ENCODE measurements at regions not wholly inside any gene's neighbourhood (a gene's known extent, or its start where the extent isn't known, plus 50 kb on each side); places are given as distances from the start of the nearest gene placed in this dataset.
A peak's percentile ranks its signal among the peaks of the same experiment; 100 is the strongest.

- TF ChIP-seq, protein P1, sequence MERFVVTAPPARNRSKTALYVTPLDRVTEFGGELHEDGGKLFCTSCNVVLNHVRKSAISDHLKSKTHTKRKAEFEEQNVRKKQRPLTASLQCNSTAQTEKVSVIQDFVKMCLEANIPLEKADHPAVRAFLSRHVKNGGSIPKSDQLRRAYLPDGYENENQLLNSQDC (CRISPR knock-in tag; IDR thresholded peaks at IDR 0.05): no peak
- TF ChIP-seq BACH1 (tag; IDR thresholded peaks at IDR 0.05) (no peak), CBX1 (IDR thresholded peaks at IDR 0.05; ENCODE audit: low read depth) (no peak), ZNF764 (CRISPR knock-in tag; IDR thresholded peaks at IDR 0.05; ENCODE audit: low read depth) (no peak), RBFOX2 (IDR thresholded peaks at IDR 0.05; ENCODE audit: low read depth, low read length) (no peak)
- TF ChIP-seq, protein P2, sequence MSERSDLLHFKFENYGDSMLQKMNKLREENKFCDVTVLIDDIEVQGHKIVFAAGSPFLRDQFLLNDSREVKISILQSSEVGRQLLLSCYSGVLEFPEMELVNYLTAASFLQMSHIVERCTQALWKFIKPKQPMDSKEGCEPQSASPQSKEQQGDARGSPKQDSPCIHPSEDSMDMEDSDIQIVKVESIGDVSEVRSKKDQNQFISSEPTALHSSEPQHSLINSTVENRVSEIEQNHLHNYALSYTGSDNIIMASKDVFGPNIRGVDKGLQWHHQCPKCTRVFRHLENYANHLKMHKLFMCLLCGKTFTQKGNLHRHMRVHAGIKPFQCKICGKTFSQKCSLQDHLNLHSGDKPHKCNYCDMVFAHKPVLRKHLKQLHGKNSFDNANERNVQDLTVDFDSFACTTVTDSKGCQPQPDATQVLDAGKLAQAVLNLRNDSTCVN (CRISPR knock-in tag; IDR thresholded peaks at IDR 0.05): no peak
These were observed 68.2 kb upstream of the WWC2 start (continued) for GRCh38 chr4:183030823-183031222.

DNA sequence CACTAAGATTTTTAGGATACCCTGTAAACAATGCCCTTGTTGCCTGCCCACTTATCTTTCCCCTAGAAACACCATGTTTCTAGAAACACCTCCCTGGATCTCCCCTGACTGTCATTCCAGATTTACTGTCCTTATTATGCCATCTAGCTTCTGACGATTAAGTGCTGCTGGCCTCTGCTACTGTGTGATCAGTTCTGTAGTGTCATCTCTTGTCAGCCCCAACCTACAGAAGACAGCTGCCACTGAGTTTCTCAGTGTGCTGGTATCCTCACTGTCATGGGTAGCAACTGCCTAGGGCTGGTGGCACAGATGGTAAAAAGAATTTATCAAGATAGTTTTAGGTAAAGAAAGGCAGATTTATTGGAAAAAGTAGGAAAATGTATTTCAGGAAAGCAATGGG lies 68.7 kb upstream of the WWC2 start:
- ChIA-PET CTCF (ENCODE audit: low intra/inter-chr PET ratio) (no interaction called here), POLR2A (interaction anchor here (0.5 to 0.6 kb wide), 2 partner anchors 30 to 72 kb away, joined by 3 read pairs; no protein-coding TSS in a partner anchor)
- DNase-seq (ENCODE audit: extremely low read depth in 1 of 4, low spot score in 3 of 4) (no peak), ATAC-seq (peak; percentile 32; the same call in 2 of the 3 replicates), FAIRE-seq (no peak)
- intact Hi-C loops (cut with micrococcal nuclease): no loop called here
- Histone ChIP-seq H3K4me2 (ENCODE audit: insufficient read depth, low read length) (peak overlapping the region; percentile 19; the same call in 1 of the 2 replicates), H3K9me3 (replicated peaks; ENCODE audit: control insufficient read depth, insufficient read depth, low read depth, low read length) (no peaks in the 10 kb centered on the region), H3K4me1 (replicated peaks in 1 of 2; ENCODE audit: control insufficient read depth in 2 of 2, insufficient read depth in 2 of 2, low read length in 2 of 2) (peaks cover 11 to 34% of the 10 kb centered on the region in 2 experiments; a peak in 3 of 5 replicates), H3K79me2 (ENCODE audit: control insufficient read depth, insufficient read depth, low read length) (no peaks in the 10 kb centered on the region), H4K20me1 (replicated peaks; ENCODE audit: control insufficient read depth, insufficient read depth, low read length) (no peaks in the 10 kb centered on the region), H3K27me3 (ENCODE audit: control insufficient read depth in 2 of 2, insufficient read depth in 2 of 2, low read length in 2 of 2) (no peaks in the 10 kb centered on the region), H3K9ac (ENCODE audit: insufficient read depth in 1 of 2, low read depth in 2 of 2, low read length in 2 of 2) (no peak overlapping the region), H3K4me3 (no peak overlapping the region), H3K27ac (ENCODE audit: extremely low read depth, low read depth, low read length) (no peak overlapping the region), H2AFZ (ENCODE audit: low read depth, low read length) (peak overlapping the region; percentile 5; the same call in 1 of the 2 replicates), H3K36me3 (ENCODE audit: control insufficient read depth, insufficient read depth, low read length) (no peaks in the 10 kb centered on the region), H3K9me1 (ENCODE audit: control insufficient read depth, insufficient read depth, low read length) (no peaks in the 10 kb centered on the region)
- no peak for TF ChIP-seq MLLT1 (IDR thresholded peaks at IDR 0.05)
- no peak for TF ChIP-seq ZNF347 (CRISPR knock-in tag; IDR thresholded peaks at IDR 0.05; ENCODE audit: low read depth)
- no peak for TF ChIP-seq RBM15 (IDR thresholded peaks at IDR 0.05; ENCODE audit: insufficient read depth, low read length)
- TF ChIP-seq RHOXF2B (CRISPR knock-in tag; conservative IDR thresholded peaks at IDR 0.05): no peak
- in situ Hi-C loops (cut with MboI): no loop called here
- BruUV-seq (replicated peaks): no TSS peak
- 0% methylated on average over 1 of the region's 1 CpG for WGBS (ENCODE audit: insufficient coverage, low coverage, missing lambda C conversion rate)

Measured in K562 (cell line).